NCI-H2081 (cell line): ENCODE measurements at regions not wholly inside any gene's neighbourhood (a gene's known extent, or its start where the extent isn't known, plus 50 kb on each side); places are given as distances from the start of the nearest gene placed in this dataset.

Experiments
- DNase-seq, 2 experiments: peaks; one replicate each; lab custom pipeline; 2025; lab: John Stamatoyannopoulos, UW

DNA sequence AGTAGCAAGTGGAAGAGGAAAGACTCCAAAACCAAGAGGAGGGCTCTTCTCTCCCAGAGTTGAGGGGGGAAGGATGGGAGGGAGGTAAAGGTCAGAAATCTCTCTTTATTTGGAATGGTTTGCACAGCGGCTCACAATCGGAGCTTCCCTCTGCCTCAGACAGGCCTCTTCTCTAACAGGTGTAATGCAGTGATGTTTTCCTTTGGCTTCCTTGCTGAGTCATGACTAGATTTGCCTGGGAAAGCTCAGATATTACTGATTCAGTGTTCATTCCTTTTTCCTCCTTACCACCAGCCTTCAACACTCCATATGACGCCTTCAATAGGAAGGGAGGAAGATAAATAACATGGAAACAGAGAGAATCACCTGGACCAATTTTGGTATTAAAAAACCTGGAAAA, 136.6 kb downstream of the RNF152 start:
- DNase-seq = no peak

DNA sequence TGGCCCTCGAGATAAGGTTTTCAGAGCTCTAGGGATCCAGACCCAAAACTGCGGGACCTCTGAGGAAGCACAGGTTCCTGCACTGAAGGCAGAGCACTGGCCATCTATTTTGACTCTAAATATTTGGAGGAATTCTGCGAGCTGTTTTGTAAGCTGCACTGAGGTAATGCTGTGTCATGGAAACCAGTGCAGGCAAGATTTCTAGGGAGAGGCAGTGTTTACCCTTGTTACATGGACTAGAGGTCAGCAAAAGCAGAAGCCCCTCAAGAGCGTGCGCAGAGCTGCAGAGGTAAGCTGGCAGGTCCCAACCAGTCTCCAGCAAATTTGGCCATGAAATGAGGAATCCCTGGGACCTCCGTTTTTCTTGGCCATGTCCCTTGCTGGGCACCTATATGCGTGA, 137.3 kb downstream of the RNF152 start:
- no peak for DNase-seq

- DNase-seq = no peak
Measured at GRCh38 chr18:61754039-61754583, 138.7 kb downstream of the RNF152 start.

- no peak for DNase-seq
Measured at GRCh38 chr18:61753373-61753772, 139.4 kb downstream of the RNF152 start.

DNA sequence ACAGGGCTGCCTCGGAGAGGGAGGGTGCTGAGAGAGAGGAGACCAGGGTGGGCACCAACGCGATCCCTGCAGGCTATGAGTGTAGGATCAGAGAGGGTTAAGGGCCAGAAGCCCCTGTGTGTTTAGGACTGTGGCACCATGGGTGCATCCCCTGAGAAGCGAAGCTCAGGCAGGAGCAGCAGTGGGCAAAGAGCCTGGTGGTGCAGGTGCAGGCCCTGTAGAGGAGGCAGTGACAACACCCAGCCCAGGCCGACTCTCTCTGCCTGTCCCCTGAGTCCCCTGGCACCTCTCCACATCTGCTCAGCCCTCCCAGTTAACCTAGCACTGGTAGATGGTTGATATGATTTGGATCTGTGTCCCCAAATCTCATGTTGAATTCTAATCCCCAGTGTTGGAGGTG, 139.8 kb downstream of the RNF152 start:
- DNase-seq = no peak

DNA sequence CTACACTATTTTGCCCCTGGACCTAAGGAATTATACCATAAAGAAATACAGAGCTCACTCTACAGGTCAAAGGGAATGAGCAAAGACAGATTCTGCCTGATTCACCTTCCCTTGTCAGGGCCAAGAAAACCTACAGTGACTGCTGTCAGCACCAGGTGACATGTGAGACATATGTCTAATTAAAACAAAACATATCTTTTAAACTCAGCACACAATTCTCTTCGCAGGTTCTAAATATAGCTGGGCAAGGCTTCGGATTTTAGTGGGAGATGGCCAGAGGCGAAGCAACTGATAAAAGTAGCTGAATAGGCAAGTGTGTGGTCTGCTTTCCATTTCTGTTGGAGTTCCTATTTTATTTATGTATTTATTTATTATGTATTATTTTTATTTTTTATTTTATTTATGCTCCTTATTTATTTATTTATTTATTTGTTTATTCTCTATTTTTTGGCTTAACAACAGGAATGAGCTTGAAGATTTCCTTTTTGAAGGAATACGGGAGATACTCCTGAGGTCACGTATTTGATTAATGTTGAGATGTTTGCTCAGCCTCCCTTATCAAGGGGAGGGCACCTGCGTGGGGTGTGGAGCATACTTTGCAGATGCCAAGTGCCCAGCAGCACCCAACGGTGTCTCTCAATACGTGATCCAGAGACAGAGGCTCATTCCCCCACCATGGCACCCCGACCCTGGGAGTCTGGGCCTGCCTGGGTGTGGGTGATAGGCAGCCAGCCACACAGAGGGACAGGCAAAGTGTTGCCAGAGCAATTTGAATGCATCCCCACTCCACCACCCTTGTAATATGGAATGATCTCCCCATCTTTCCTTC, 141.8 kb downstream of the RNF152 start:
- no peak for DNase-seq

- no peak for DNase-seq
Measured at GRCh38 chr18:61749546-61749945, 143.3 kb downstream of the RNF152 start.

DNA sequence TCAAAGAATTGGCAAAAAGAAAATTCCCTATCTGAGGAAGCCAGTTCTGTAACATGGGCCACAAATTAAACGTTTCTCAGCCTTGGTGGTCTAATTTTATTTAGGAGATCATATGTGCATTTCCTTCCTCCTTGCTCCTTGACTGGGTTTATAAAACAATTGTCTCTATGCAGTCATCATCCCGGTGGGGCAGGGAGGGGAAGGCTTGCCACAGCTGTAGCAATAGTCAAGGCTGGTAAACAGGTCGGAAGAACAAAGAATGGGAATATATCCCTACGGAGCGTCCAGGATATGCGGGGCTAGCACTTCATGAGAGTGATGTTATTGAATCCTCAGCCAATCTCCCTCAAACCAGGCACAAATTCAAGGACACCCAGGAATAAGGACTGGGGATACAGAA, 143.8 kb downstream of the RNF152 start:
- DNase-seq = no peak

- no peak for DNase-seq
Measured at GRCh38 chr18:61748004-61748403, 144.8 kb downstream of the RNF152 start.

DNA sequence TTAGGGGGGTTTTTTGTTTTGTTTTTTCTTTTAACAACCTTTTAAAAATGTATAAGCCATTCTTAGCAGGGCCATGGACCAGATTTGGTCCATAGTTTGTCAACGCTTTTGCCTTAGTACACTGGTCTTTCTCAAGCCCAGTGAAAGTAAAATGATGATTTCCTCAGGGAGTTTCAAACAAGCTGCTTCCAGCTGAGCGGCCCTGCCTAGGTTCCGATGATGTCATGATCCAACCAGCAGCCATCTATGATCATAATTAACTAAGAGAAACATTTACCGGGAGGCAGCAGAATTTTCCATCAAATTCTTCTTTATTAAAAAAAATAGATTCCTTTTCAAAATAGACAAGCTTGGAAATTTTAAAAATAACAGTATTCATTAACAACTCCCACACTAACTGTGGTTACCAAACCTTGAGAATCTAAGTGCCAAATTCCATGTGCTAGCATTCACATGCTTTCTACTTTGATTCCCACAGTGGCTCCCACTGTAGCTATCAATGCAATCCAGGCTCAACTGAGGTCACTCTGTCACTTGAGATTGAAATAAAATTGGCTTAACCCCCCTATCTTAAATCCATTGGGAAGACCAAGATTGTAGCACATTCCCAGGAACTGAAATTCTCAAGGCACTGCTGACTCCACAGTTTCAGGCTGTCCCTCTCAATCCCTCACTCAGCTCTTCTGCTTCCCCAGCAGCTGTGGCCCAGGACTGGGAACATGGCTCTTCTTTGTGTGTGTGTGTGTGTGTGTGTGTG, 148.9 kb downstream of the RNF152 start:
- no peak for DNase-seq

DNA sequence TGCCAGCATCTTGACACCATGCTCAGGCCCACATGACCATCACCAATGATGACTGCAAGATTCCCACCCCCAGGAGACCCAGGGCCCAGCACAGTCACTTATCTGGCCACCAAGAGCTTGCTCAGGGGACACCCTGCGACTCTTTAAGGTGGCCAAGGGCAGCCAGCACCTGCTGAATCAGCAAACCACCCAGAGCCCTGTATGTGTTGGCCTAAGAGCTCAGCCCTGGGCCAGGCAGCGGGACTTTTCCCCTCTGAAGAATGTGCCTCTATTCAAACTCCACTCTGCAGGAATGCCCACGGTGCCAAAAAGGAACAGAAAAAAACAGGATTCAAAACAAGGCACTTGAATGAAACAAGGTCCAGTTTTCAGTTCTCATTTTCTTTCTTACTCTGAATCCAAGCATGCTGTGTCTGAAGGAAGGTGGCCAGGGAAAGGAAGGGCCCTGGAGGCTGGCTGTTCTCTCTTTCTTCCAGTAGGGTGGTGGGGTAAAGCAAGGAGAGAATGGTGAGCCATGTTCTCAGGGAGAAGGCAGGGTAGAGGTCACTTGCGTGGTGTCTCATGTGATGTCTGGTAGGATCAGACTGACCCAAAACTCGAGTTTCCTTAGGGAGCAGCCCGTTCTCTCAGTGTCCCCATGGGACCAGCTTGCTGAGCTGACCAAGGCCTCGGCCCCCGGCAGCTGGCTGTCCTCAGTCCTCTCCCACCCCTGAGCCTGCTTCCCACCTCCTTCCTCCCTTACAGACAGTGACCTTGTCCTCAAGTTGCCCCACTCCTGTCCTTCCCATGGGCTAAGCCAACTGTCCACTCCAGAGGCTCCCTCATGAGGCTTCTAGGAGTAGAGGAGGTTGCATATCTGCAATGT, 150.0 kb downstream of the RNF152 start:
- no peak for DNase-seq

DNA sequence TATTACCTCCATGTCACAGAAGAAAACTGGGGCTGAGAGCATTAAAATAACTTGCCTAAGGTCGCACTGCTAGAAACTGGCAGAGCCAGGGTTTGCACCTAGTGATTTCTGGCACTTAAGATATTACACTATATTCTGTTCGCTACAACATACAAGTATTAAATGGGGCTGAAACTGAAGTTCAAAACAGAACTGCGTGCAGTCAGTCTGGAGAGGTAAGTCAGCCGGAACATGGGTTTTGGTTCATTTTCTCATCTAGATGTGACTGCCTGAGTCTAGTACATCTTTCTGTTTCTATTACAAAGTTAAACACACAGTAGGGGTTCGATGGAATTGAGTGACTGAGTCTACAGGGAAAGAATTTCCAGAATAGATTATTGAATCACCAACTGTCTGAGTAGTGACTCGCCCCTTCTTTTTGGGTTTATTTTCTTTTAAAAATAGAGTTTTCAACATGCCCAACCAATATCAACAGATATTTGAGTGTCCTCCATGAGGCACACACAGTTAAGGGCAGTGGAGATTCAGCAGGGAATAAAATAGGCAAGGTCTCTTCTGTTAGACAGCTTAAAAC, 150.8 kb downstream of the RNF152 start:
- DNase-seq = no peak

GRCh38 chr18:61738488-61738887, 154.3 kb downstream of the RNF152 start:
- DNase-seq = no peak

DNA sequence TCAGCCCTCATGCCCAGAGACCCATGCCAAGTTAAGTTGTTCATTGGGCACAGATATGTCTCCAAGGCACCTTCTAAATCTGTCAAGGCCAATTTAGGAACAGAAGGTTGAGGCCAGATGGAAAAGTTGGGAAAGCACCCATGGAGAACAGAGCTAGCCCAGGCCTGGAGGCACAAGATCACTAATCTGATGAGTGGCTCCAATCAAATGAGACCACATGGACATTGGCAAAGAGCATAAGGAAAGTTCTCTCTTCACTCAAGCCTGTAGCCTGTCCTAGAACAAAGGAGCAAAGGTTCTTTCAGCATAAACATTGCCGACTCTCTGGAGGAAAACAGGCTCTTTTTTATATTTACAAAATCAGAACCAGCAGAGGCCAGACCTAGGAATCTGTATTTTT, 154.8 kb downstream of the RNF152 start:
- DNase-seq = no peak

DNA sequence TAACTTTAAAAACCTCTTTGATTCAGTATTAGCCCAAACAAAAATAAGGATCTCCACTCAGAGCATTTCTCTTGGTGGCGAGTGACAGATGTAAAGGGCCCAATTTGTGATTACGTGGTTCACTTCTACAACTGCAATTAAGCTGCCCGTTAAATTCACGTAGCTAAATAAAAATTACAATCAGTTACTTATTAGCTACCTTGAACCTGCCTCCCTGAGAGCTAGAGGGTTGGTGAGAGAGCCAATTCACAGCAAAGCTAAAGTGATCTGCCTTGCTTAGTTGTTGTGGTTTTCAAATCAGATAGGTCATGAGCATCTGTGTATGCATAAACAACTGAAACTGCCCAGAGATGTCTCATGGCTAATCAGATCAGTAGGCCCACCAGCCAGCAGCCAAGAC, 156.7 kb downstream of the RNF152 start:
- no peak for DNase-seq

DNA sequence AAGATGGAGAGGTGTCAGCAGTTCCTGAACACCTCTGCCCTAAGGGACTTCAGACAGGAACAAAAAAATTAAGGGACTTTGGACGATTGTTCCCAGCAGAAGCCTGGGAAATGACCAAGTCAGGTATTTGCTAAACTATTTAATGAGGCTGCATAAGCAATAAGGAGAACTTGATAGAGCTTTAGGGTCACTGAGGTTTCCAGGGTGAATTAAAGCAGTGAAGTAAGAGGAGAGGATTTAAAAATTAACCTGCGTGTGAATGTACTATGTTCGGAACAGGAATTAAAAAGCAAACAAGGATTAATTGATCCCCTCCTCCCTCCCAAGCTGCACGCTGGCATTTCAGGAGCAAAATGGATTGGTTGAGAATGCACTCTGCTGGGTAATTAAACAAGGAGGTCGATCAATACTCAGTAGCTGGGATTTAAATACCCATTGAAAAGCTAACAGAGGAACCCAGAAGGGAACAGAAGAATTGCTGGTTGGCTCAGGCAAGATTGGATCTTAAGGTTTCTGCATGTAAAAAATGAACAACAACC, 157.2 kb downstream of the RNF152 start:
- DNase-seq = no peak

GRCh38 chr18:61734396-61734795, 158.4 kb downstream of the RNF152 start:
- DNase-seq = no peak

- no peak for DNase-seq
Measured at GRCh38 chr18:61732854-61733253, 160.0 kb downstream of the RNF152 start.

DNA sequence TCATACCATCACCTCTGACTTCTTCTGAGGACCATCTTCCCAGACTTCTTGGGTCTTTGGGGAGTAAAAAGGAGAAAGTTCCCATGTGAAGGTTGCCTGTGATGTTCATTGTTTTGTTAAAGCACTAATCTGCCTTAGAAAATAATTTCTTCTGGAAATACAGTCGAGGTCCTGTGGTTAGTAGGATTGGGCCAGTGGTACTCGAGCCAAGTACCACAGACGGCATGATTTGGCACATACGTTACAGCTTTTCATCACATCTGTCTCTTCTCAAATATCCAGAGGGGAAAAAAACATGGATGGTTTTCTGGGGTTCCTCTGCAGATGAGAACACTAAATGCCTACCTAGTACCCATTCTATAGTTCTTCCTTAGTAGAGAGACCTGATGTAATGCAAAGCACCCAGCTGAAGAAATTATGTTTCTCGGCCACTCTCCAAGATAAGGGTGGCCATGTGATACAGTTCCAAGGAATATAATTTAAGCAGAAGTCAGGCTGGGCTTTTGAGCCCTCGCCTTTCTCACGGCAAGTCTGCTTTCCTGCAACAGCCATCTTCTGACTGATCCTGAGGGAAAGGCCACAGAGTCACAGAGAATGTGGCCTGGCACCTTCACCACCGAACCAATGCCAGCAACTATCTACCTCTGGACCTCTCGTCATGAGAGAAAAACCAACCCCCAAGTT, 161.0 kb downstream of the RNF152 start:
- no peak for DNase-seq

GRCh38 chr18:61731178-61731577, 161.6 kb downstream of the RNF152 start:
- no peak for DNase-seq

DNA sequence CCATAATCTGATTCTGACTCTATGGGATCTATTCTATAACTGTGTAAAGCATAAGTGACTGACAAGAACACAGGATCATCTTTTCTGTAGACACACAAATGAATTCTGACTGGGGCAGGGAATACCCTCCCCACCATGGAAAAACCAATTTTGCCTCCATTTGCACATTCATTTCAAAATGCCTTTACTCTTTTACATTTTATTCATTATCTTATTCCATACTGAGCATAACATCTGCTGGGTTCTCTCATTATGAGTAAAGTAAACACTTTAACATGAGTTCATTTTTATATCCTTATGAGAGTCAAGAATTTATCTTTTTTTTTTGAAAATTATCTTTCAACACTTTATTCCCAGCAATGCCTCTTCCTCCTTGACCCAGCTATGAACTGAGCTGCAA, 163.5 kb downstream of the RNF152 start:
- DNase-seq = no peak
